ENCODE measurements at regions not wholly inside any gene's neighbourhood (a gene's known extent, or its start where the extent isn't known, plus 50 kb on each side); places are given as distances from the start of the nearest gene placed in this dataset.

DNA sequence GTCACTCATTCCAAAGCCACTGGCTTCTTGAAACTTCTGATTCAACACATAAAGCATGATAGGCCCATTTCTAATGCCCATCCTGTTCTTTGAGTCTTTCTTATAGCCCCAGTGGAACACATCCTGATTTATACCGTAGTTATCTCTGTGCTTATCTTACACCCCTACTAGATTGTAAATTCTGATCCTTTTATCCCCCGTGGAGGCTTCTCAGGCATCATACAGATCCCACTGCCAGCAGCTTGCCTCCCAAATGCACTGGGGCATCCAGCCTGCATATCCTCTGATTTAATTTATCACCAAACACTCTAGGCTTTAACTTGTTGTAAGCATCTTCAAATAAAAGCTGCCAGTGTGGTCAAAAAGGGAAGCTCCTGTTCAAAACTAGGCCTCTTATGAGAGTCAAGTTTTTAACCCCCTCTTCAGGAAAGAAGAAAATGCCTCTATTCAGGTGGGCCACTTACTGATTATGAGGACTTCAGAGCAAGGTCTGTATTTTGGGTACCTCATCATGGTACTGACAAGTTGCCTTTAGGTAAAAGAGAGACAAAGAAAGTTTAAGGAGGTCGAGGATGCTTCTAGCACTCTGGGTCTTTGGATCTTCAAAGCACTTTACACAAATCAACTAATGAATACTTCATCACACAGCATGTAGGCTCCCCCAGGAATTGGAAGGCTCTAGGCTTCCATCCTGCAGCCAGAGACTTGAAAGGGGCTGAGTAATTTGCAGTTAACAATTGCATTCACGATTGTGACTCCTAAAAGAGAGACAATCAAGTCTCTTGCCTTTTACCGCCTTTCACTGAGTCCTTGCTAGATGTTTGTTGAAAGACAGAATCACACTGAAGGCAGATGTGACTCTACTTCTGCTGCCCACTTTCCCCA, 95.8 kb upstream of the LDB2 start:
- no peak for DNase-seq

DNA sequence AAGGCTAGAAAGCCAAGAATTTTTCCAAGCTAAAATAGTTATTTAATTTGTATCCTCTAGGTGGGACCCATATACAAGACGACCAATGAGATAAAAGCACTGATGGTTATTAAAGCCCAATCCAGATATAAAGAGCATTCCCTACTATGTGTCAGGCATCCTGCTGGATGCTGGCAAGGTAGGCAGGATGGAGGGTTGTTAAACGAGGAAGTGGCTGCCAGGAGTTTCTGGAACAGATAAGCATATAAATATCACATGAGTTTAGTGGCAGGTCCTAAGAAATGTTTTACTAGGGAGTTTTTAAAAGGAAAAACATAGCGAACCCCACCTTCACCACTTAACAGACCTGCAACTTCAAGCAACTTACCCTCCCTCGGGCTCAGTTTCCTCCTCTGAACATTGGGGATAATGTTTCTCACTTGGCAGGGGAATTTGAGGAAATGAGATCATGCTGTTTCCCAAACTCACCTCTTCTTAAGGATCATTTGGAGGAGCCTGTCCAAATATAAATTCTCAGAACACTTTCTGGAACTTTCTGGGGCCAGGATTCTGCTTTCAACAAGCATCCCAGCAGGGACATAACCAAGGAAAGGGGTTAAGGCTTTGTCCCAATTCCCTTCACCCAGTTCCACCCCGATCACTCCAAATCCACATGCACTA, 94.3 kb upstream of the LDB2 start:
- DNase-seq, result no peak

DNA sequence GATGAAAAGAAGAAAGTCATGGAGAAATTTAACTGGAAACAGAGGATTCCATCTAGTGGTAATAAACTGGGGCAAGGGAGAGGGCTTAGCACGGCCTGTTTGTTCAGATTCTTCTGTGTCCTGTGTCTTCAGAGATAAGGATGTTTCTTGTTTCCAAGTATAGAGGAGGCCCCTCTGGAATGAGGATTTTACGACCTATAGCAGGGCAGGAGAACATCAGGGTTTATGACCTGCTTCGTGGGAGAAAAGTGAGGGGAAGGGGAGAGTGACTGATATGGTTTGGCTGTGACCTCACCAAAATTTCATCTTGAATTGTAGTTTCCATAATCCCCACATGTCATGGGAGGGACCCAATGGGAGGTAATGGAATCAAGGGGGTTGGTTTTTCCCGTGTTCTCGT, 93.0 kb upstream of the LDB2 start:
- DNase-seq, result no peak

DNA sequence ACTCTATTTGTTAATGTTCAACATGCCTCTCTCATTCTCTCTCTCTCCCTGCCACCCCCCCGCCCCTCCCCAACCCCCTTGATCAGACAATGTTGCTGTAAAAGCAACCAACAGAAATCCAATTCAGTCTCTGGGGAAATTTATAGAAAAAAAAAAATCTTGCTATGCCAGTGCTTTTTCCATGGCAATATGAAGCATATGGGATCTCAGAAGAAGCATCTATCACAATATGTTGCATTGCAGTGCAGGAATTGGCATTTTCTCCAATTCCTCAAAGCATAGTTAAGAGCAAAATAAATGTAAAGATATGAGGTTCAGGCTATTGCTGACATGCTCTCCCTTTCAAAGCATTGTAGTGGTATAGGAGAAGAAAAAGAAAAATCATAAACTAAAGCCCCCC, 90.9 kb upstream of the LDB2 start:
- no peak for DNase-seq

DNA sequence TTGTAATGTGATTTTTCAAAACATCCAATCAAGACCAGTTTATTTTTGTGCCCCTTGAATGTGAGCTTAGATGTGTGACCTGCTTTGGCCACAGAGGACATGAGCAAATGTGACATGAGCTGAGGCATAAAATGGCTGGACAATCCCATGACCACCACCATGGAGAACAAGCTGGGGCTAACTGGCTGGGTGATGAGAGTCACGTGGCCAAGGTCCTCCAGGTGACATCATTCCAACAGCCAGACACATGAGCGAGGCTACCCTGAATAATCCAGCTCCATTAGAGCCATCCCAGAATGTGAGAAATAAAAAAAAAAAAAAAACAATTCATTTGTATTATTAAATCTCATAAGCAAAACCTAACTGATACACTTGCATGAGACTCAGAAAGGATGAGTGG, 90.4 kb upstream of the LDB2 start:
- DNase-seq, result no peak

DNA sequence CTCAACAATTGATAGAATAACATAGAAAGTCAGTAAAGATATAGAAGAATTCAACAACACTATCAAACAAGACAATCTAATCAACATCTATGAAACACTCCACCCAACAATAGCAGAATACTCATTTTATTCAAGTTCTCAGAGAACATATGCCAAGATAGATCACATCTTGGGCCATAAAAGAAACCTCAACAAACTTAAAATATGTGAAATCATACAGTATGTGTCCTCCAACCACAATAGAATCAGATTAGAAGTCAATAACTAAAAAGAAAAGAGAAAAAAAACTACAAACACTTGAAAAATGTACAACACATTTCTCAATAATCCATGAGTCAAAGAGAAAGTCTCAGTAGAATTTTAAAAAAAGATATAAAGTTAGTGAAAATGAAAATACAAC, 78.6 kb upstream of the LDB2 start:
- DNase-seq, result no peak

DNA sequence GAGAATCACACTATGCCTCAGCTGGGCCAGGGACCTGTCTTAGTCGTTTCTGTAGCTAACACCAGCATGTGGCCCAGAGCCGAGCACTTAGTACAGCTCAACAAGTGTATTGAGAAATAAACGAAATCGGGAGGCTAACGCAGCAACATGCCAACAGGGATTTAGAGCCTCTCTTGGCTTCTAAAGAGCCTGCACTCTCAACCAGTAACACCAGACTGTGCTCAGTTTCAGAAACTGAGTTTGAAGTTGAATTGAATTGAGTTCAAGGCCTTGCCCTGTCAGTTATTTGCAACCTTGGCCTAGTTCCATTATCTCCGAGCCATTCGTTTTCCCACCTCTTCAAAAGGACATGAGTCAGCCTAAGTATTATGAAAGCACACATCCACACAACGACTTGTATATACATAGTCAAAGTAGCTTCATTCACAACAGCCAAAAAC, 71.3 kb upstream of the LDB2 start:
- no peak for DNase-seq

DNA sequence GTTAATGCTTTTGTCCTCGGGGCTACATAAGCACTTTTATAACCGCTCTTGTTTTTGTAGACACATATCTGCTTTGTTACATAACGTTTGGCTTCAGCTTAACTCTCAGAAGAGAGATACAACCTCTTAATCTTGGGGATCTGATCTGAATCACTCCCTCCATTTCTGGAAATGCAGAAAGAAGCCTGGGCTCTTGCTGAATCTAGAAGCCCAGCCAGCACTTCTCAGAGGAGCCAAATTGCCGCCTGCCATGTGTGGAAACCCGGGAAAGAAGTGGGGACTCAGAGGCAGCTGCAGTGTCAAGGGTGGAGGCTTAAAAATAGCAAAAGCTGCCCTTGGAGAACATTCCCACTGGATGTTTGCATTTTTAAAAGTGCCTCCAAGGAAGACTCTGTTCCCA, 69.3 kb upstream of the LDB2 start:
- no peak for DNase-seq

DNA sequence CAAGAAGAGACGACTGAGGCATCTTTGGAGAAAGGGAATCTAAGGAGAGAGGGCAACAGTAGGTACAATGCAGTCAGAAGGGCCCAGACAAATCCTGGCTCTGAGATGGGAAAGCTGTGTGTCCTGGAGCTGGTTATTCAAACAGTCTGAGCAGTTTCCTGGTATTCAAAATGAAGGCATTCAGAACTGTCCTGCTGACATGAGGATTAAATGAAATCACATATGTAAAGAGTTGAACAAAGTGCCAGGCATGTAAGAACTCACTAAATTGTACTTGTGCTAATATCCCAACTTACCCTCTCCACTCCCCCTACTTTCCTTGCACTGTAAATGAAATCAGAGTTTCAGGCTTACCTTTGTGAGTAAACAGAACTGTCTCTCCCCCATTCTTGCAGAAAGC, 60.9 kb upstream of the LDB2 start:
- DNase-seq, result no peak

DNA sequence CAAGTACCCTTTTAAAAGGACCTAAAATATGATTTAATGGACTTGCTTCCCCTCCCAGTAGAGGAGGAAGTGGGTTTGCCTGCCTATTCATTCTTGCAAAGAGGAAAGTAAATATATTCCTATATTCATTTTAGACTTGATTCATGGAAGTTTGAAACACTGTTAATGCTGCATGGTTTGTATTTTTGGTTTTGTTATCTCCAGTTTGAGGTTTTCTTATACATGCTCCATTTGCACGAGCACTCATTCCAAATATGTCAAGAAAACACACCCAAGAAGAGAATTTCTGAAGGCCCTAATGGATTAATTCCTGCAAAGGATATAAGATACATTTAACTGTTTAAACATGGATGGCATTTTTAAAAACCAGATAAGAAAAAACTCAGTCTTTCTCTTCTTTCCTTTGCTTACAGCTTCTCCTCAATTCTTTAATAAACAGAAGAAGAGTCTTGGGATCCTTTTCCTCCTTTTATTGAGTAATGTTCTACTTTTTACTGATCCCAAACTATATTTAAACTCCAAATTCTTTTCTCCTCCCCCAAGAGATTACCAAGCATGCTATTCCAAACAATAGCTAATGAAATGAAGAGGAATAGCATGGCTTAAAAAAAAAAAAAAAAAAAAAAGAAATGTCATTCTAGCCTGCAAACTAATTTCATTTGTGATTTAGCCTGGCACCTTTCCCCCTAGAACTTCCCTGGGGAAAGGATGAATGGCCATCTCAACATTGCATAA, 54.6 kb upstream of the LDB2 start:
- no peak for DNase-seq

DNA sequence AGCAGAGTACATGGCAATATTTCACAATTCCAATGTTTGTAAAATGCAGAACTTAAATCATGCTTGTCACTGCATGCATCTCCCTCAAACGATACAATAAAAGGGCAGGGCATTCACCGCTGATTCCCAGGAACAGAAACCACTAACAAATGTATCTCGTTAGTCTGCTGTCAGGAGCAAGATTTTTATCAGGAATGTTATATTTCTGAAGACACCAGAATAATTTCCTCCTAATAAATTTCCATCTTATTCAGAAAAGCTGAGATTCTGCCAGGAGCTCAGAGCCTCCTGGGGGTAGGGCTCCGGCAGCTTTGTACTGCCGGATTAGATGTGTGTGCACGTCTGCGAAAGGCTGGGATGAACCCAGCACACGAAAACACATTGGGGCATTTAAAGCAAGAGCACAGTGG, 54.0 kb upstream of the LDB2 start:
- DNase-seq, result no peak
